ENCODE measurements at regions not wholly inside any gene's neighbourhood (a gene's known extent, or its start where the extent isn't known, plus 50 kb on each side); places are given as distances from the start of the nearest gene placed in this dataset.

- TF ChIP-seq CTCF (IDR thresholded peaks at IDR 0.05): no peak
- TF ChIP-seq EP300 (IDR thresholded peaks at IDR 0.05): no peak
- no peak for TF ChIP-seq POLR2AphosphoS5 (IDR thresholded peaks at IDR 0.05)
These were observed 57.0 kb upstream of the UBE2E2 start for GRCh38 chr3:23146163-23146562.

Measured in gastroesophageal sphincter (tissue), 3 donors.